ENCODE measurements at regions not wholly inside any gene's neighbourhood (a gene's known extent, or its start where the extent isn't known, plus 50 kb on each side); places are given as distances from the start of the nearest gene placed in this dataset.

- no peak overlapping the region for H3K9ac ChIP-seq (ENCODE audit: low read length)
- H3K79me2 ChIP-seq (ENCODE audit: low read length): no peaks in the 10 kb centered on the region
- no peaks in the 10 kb centered on the region for H3K4me1 ChIP-seq (ENCODE audit: low read length)
- H3K4me3 ChIP-seq (ENCODE audit: low read length): no peak overlapping the region
- TF ChIP-seq, protein P1, sequence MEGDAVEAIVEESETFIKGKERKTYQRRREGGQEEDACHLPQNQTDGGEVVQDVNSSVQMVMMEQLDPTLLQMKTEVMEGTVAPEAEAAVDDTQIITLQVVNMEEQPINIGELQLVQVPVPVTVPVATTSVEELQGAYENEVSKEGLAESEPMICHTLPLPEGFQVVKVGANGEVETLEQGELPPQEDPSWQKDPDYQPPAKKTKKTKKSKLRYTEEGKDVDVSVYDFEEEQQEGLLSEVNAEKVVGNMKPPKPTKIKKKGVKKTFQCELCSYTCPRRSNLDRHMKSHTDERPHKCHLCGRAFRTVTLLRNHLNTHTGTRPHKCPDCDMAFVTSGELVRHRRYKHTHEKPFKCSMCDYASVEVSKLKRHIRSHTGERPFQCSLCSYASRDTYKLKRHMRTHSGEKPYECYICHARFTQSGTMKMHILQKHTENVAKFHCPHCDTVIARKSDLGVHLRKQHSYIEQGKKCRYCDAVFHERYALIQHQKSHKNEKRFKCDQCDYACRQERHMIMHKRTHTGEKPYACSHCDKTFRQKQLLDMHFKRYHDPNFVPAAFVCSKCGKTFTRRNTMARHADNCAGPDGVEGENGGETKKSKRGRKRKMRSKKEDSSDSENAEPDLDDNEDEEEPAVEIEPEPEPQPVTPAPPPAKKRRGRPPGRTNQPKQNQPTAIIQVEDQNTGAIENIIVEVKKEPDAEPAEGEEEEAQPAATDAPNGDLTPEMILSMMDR (IDR thresholded peaks at IDR 0.05; ENCODE audit: low read depth, low read length): no peak
- TF ChIP-seq EZH2phosphoT487 (IDR thresholded peaks at IDR 0.05; ENCODE audit: low read depth): no peak
- no peaks in the 10 kb centered on the region for H3K36me3 ChIP-seq (replicated peaks; ENCODE audit: low read depth, low read length)
- no peak overlapping the region for H3K27ac ChIP-seq (ENCODE audit: low read length)
- H3K9me3 ChIP-seq (ENCODE audit: insufficient read depth, low read length): no peaks in the 10 kb centered on the region
- no peak overlapping the region for H3K4me2 ChIP-seq (ENCODE audit: low read length)
- no peaks in the 10 kb centered on the region for H4K20me1 ChIP-seq (ENCODE audit: insufficient read depth, low read length)
- H3K27me3 ChIP-seq (ENCODE audit: low read depth, low read length): no peaks in the 10 kb centered on the region
- H2AFZ ChIP-seq (ENCODE audit: low read depth, low read length): no peak overlapping the region
These were observed 146.7 kb downstream of the PJA1 start for GRCh38 chrX:69018416-69019072.

GRCh38 chrX:69016293-69016941, 148.8 kb downstream of the PJA1 start:
- Histone ChIP-seq H2AFZ (ENCODE audit: low read depth, low read length) (no peak overlapping the region), H3K27ac (ENCODE audit: low read length) (no peak overlapping the region), H3K27me3 (ENCODE audit: low read depth, low read length) (no peaks in the 10 kb centered on the region), H3K4me3 (ENCODE audit: low read length) (no peak overlapping the region), H3K36me3 (replicated peaks; ENCODE audit: low read depth, low read length) (no peaks in the 10 kb centered on the region), H3K9ac (ENCODE audit: low read length) (no peak overlapping the region), H3K4me1 (ENCODE audit: low read length) (no peaks in the 10 kb centered on the region), H3K79me2 (ENCODE audit: low read length) (no peaks in the 10 kb centered on the region), H3K9me3 (ENCODE audit: insufficient read depth, low read length) (no peaks in the 10 kb centered on the region), H4K20me1 (ENCODE audit: insufficient read depth, low read length) (no peaks in the 10 kb centered on the region), H3K4me2 (ENCODE audit: low read length) (no peak overlapping the region)
- TF ChIP-seq, protein P1 (IDR thresholded peaks at IDR 0.05; ENCODE audit: low read depth, low read length): no peak
- no peak for TF ChIP-seq EZH2phosphoT487 (IDR thresholded peaks at IDR 0.05; ENCODE audit: low read depth)

- Histone ChIP-seq H3K27me3 (ENCODE audit: low read depth, low read length) (no peaks in the 10 kb centered on the region), H2AFZ (ENCODE audit: low read depth, low read length) (no peak overlapping the region), H3K4me2 (ENCODE audit: low read length) (no peak overlapping the region), H3K79me2 (ENCODE audit: low read length) (no peaks in the 10 kb centered on the region), H3K9me3 (ENCODE audit: insufficient read depth, low read length) (no peaks in the 10 kb centered on the region), H3K27ac (ENCODE audit: low read length) (no peak overlapping the region), H3K9ac (ENCODE audit: low read length) (no peak overlapping the region), H3K4me1 (ENCODE audit: low read length) (no peaks in the 10 kb centered on the region), H4K20me1 (ENCODE audit: insufficient read depth, low read length) (no peaks in the 10 kb centered on the region), H3K4me3 (ENCODE audit: low read length) (no peak overlapping the region), H3K36me3 (replicated peaks; ENCODE audit: low read depth, low read length) (no peaks in the 10 kb centered on the region)
- TF ChIP-seq, protein P1 (IDR thresholded peaks at IDR 0.05; ENCODE audit: low read depth, low read length): no peak
- no peak for TF ChIP-seq EZH2phosphoT487 (IDR thresholded peaks at IDR 0.05; ENCODE audit: low read depth)
These were observed 149.5 kb downstream of the PJA1 start for GRCh38 chrX:69015564-69016292.

- no peaks in the 10 kb centered on the region for H3K27me3 ChIP-seq (ENCODE audit: low read depth, low read length)
- no peaks in the 10 kb centered on the region for H3K9me3 ChIP-seq (ENCODE audit: insufficient read depth, low read length)
- H3K36me3 ChIP-seq (replicated peaks; ENCODE audit: low read depth, low read length): no peaks in the 10 kb centered on the region
- no peaks in the 10 kb centered on the region for H3K79me2 ChIP-seq (ENCODE audit: low read length)
- no peak overlapping the region for H2AFZ ChIP-seq (ENCODE audit: low read depth, low read length)
- H3K4me3 ChIP-seq (ENCODE audit: low read length): no peak overlapping the region
- no peaks in the 10 kb centered on the region for H3K4me1 ChIP-seq (ENCODE audit: low read length)
- H4K20me1 ChIP-seq (ENCODE audit: insufficient read depth, low read length): no peaks in the 10 kb centered on the region
- H3K9ac ChIP-seq (ENCODE audit: low read length): no peak overlapping the region
- H3K4me2 ChIP-seq (ENCODE audit: low read length): no peak overlapping the region
- TF ChIP-seq, protein P1 (IDR thresholded peaks at IDR 0.05; ENCODE audit: low read depth, low read length): no peak
- TF ChIP-seq EZH2phosphoT487 (IDR thresholded peaks at IDR 0.05; ENCODE audit: low read depth): no peak
- no peak overlapping the region for H3K27ac ChIP-seq (ENCODE audit: low read length)
These were observed 150.1 kb downstream of the PJA1 start for GRCh38 chrX:69015156-69015555.

Measured in OCI-LY3 (cell line).